Esophagus squamous epithelium (tissue), 4 donors: ENCODE measurements at regions not wholly inside any gene's neighbourhood (a gene's known extent, or its start where the extent isn't known, plus 50 kb on each side); places are given as distances from the start of the nearest gene placed in this dataset.

Source experiments
- POLR2A ChIP-seq, 4 donors: fragments of 450-650 bp; IDR thresholded peaks; one replicate each; pipeline ENCODE4 v1.6.1; 2017; ENCODE audit warnings: antibody characterized with exemption in 4 of 4, mild to moderate bottlenecking in 4 of 4, moderate library complexity in 3 of 4
- TF ChIP-seq, protein P1 (sequence below), 6 experiments: fragments of 450-650 bp in 4 of 6; fragments of 200-600 bp in 2 of 6; sonication (generic) in 2 of 6; IDR thresholded peaks; one replicate each; pipeline ENCODE4 v1.5.1; 2016 to 2019; ENCODE audit warnings: antibody characterized with exemption in 6 of 6, mild to moderate bottlenecking in 4 of 6, moderate library complexity in 4 of 6

DNA sequence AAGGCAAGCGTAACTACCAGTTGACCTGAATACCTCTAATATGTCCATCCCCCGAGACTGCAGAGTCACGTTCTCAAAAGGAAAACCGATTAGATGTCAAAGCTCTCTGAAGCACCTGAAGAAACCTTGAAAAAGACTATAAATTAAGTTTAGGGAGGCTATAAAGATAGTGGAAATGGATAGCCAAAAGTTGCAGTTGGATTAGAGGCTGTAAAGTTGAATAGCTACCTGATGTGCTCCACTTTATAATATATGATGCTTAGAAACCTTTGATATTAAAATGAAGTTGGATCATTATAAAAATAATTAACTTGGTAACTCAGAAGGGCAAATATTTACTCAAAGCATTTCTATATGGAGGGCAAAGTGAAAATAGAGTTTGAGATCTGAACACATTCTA is 506.6 kb upstream of the AGA start:
- TF ChIP-seq, protein P1, sequence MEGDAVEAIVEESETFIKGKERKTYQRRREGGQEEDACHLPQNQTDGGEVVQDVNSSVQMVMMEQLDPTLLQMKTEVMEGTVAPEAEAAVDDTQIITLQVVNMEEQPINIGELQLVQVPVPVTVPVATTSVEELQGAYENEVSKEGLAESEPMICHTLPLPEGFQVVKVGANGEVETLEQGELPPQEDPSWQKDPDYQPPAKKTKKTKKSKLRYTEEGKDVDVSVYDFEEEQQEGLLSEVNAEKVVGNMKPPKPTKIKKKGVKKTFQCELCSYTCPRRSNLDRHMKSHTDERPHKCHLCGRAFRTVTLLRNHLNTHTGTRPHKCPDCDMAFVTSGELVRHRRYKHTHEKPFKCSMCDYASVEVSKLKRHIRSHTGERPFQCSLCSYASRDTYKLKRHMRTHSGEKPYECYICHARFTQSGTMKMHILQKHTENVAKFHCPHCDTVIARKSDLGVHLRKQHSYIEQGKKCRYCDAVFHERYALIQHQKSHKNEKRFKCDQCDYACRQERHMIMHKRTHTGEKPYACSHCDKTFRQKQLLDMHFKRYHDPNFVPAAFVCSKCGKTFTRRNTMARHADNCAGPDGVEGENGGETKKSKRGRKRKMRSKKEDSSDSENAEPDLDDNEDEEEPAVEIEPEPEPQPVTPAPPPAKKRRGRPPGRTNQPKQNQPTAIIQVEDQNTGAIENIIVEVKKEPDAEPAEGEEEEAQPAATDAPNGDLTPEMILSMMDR (IDR thresholded peaks at IDR 0.05), result no peak
- TF ChIP-seq POLR2A (IDR thresholded peaks at IDR 0.05), result no peak
